HepG2 (cell line): ENCODE measurements at regions not wholly inside any gene's neighbourhood (a gene's known extent, or its start where the extent isn't known, plus 50 kb on each side); places are given as distances from the start of the nearest gene placed in this dataset.

ENCODE experiments used
- ATAC-seq: fragments of 200-7000 bp; cut with Tn5 transposase; 3 replicates; pipeline ENCODE4 v1.9.1; 2020; ENCODE audit warnings: mild to moderate bottlenecking, moderate library complexity
- BruUV-seq: library from RNA; stranded (reverse); fragments of 400-500 nt; replicated peaks from 2 replicates; lab custom pipeline; 2021; lab: Mats Ljungman, UMichigan
- CTCF ChIA-PET: fragments of 300-600 bp; formaldehyde crosslinking; extraction: SDS; loops from one replicate; lab custom pipeline; 2021; ENCODE audit warnings: low total read pairs, inconsistent platforms, low intra/inter-chr PET ratio; lab: Yijun Ruan, JAX
- POLR2A ChIA-PET: fragments of 350-600 bp; sonication (Branson Sonifier 250); formaldehyde crosslinking; loops from one replicate; lab custom pipeline; 2020; ENCODE audit warnings: antibody characterized with exemption, inconsistent platforms; lab: Yijun Ruan, JAX
- DNase-seq: peaks from one replicate; pipeline ENCODE4 v3.0.0-alpha.2; 2015; ENCODE audit warnings: low spot score
- FAIRE-seq: peaks from 3 replicates; lab custom pipeline; 2011; peaks lifted over from hg19 to GRCh38; lab: Jason Lieb, UNC
- H2AFZ ChIP-seq: one replicate; pipeline ENCODE4 v1.6.1; 2011; ENCODE audit warnings: low read length, inconsistent platforms
- H3K27ac ChIP-seq: fragments of 300-600 bp; 3 replicates; pipeline ENCODE4 v1.8.0; 2011; ENCODE audit warnings: mixed run types, mild to moderate bottlenecking, mixed read lengths, low read length, inconsistent platforms; ENCODE audit not compliant: insufficient read depth; ENCODE audit errors: extremely low read length
- H3K27me3 ChIP-seq, 2 experiments: fragments of 200-600 bp in 1 of 2; 2 replicates in 1 of 2; 3 replicates in 1 of 2; pipeline versions ENCODE4 v1.6.0 to v1.8.0; 2011; ENCODE audit warnings: low read length in 2 of 2, mild to moderate bottlenecking in 2 of 2, moderate library complexity in 2 of 2, inconsistent platforms in 1 of 2; ENCODE audit not compliant: insufficient read depth in 2 of 2, control insufficient read depth in 1 of 2
- H3K36me3 ChIP-seq, 2 experiments: fragments of 200-600 bp in 1 of 2; replicated peaks in 1 of 2; 2 replicates in 1 of 2; 3 replicates in 1 of 2; pipeline versions ENCODE4 v1.5.1 to v1.8.0; 2011; ENCODE audit warnings: low read length in 2 of 2, inconsistent platforms in 1 of 2; ENCODE audit not compliant: insufficient read depth in 2 of 2, control insufficient read depth in 1 of 2
- H3K4me1 ChIP-seq: 2 replicates; pipeline ENCODE4 v1.5.1; 2012; ENCODE audit warnings: low read length, inconsistent platforms; ENCODE audit not compliant: insufficient read depth
- H3K4me2 ChIP-seq: 2 replicates; pipeline ENCODE4 v1.6.0; 2011; ENCODE audit warnings: low read depth, low read length, inconsistent platforms
- H3K4me3 ChIP-seq, 3 experiments: fragments of 200-600 bp in 1 of 3; sonication (generic), shearing (Covaris generic) in 1 of 3; replicated peaks in 1 of 3; 2 replicates each; pipeline ENCODE4 v1.5.1; 2011 to 2016; ENCODE audit warnings: low read length in 3 of 3, inconsistent platforms in 2 of 3, low read depth in 2 of 3, mild to moderate bottlenecking in 2 of 3, control low read depth in 1 of 3, mixed read lengths in 1 of 3; ENCODE audit not compliant: insufficient read depth in 1 of 3
- H3K79me2 ChIP-seq: one replicate; pipeline ENCODE4 v1.6.1; 2011; ENCODE audit warnings: low read length, inconsistent platforms; ENCODE audit not compliant: insufficient read depth
- H3K9ac ChIP-seq: 2 replicates; pipeline ENCODE4 v1.6.0; 2011; ENCODE audit warnings: mild to moderate bottlenecking, low read depth, low read length, inconsistent platforms; ENCODE audit not compliant: insufficient read depth
- H3K9me3 ChIP-seq: 2 replicates; pipeline ENCODE4 v1.5.1; 2012; ENCODE audit warnings: mild to moderate bottlenecking, low read length
- H4K20me1 ChIP-seq: 2 replicates; pipeline ENCODE4 v1.6.0; 2011; ENCODE audit warnings: inconsistent platforms, mild to moderate bottlenecking, low read length, moderate library complexity; ENCODE audit not compliant: insufficient read depth
- AHR ChIP-seq: IDR thresholded peaks from 2 replicates; pipeline ENCODE4 v1.6.1; 2018; ENCODE audit warnings: missing genetic modification reagents, missing compliant biosample characterization
- CC2D1A ChIP-seq: sonication (generic); formaldehyde crosslinking; IDR thresholded peaks from 2 replicates; pipeline ENCODE4 v1.8.1; 2023; ENCODE audit warnings: mild to moderate bottlenecking, missing genetic modification reagents
- CENPBD1 ChIP-seq: sonication (generic); formaldehyde crosslinking; IDR thresholded peaks from 2 replicates; pipeline ENCODE4 v1.8.0; 2022; ENCODE audit warnings: missing genetic modification reagents, low read depth, mild to moderate bottlenecking, borderline replicate concordance
- EHMT2 ChIP-seq: fragments of 200-600 bp; sonication (generic); IDR thresholded peaks from 2 replicates; pipeline ENCODE4 v1.7.0; 2017; ENCODE audit warnings: antibody characterized with exemption, low read depth, low read length, borderline replicate concordance
- HBP1 ChIP-seq: IDR thresholded peaks from 2 replicates; pipeline ENCODE4 v1.6.1; 2016; ENCODE audit warnings: low read depth, control low read depth
- MTF2 ChIP-seq: sonication (generic); formaldehyde crosslinking; IDR thresholded peaks from 2 replicates; pipeline ENCODE4 v1.5.0; 2020; ENCODE audit warnings: missing genetic modification reagents, borderline replicate concordance
- PHB2 ChIP-seq: fragments of 450-650 bp; IDR thresholded peaks from 2 replicates; pipeline ENCODE4 v1.6.1; 2018; ENCODE audit not compliant: partially characterized antibody
- POLR2A ChIP-seq, 2 experiments: IDR thresholded peaks; 2 replicates each; pipeline ENCODE4 v1.6.1; 2011; ENCODE audit warnings: low read depth in 2 of 2, low read length in 2 of 2, mild to moderate bottlenecking in 1 of 2, moderate library complexity in 1 of 2; ENCODE audit not compliant: insufficient read depth in 1 of 2
- RAD21 ChIP-seq: fragments of 450-650 bp; formaldehyde crosslinking; IDR thresholded peaks from 2 replicates; pipeline ENCODE4 v1.5.0; 2020; ENCODE audit warnings: mild to moderate bottlenecking
- RNF219 ChIP-seq: sonication (generic); formaldehyde crosslinking; IDR thresholded peaks from 2 replicates; pipeline ENCODE4 v1.5.0; 2020; ENCODE audit warnings: mild to moderate bottlenecking, missing genetic modification reagents
- U2AF1 ChIP-seq: fragments of 200-400 bp; formaldehyde crosslinking; optimal IDR thresholded peaks from 2 replicates; pipeline ENCODE3; 2017; ENCODE audit warnings: mild to moderate bottlenecking, low read depth, low read length
- ZFP82 ChIP-seq: sonication (generic); formaldehyde crosslinking; IDR thresholded peaks from 2 replicates; pipeline ENCODE4 v1.5.1; 2020; ENCODE audit warnings: mild to moderate bottlenecking, missing genetic modification reagents, borderline replicate concordance
- ZKSCAN1 ChIP-seq: fragments of 150-350 bp; IDR thresholded peaks from 2 replicates; pipeline ENCODE4 v1.6.1; 2014; ENCODE audit warnings: low read length
- ZNF510 ChIP-seq: sonication (generic); formaldehyde crosslinking; IDR thresholded peaks from 2 replicates; pipeline ENCODE4 v1.4.0; 2020; ENCODE audit warnings: low read depth, mild to moderate bottlenecking, missing genetic modification reagents
- ZNF567 ChIP-seq: sonication (generic); formaldehyde crosslinking; IDR thresholded peaks from 2 replicates; pipeline ENCODE4 v1.8.1; 2023; ENCODE audit warnings: mild to moderate bottlenecking, missing genetic modification reagents, borderline replicate concordance
- ZNF605 ChIP-seq: sonication (generic); formaldehyde crosslinking; IDR thresholded peaks from 2 replicates; pipeline ENCODE4 v1.8.0; 2022; ENCODE audit warnings: mild to moderate bottlenecking, missing genetic modification reagents
- ZNF746 ChIP-seq: sonication (generic); formaldehyde crosslinking; IDR thresholded peaks from 2 replicates; pipeline ENCODE4 v1.8.0; 2022; ENCODE audit warnings: mild to moderate bottlenecking, missing genetic modification reagents
- WGBS: methylation state at CpG from one replicate; pipeline ENCODE4 v1.1.6; 2017; ENCODE audit warnings: low lambda C conversion rate; 5-methylcytosine and 5-hydroxymethylcytosine counted together
- in situ Hi-C: cut with HindIII; loops from 2 replicates; pipeline ENCODE4 v1.10.0; 2017; ENCODE audit warnings: low pct_unique_long_range_greater_than_20kb; ENCODE audit not compliant: extremely low pct_ligation_motif_present
- intact Hi-C: fragments of 100-400 bp; cut with micrococcal nuclease; formaldehyde crosslinking; loops from one replicate; pipeline ENCODE4 v1.10.0; 2022; ENCODE audit not compliant: unreplicated experiment

GRCh38 chr2:154620471-154620870 is 78.0 kb upstream of the KCNJ3 start:
- Histone ChIP-seq H3K4me1 (no peaks in the 10 kb centered on the region), H3K27ac (no peak overlapping the region)
- in situ Hi-C loops = loop anchor here (5.0 to 10.0 kb wide), 2 partner anchors 602 to 684 kb away; no protein-coding TSS in a partner anchor
- no TSS peak for BruUV-seq
- no peak for TF ChIP-seq ZNF567 (CRISPR knock-in tag)
- TF ChIP-seq EHMT2 = no peak
- TF ChIP-seq PHB2 = no peak
- TF ChIP-seq ZNF746 (CRISPR knock-in tag) = no peak
- no peak for TF ChIP-seq ZKSCAN1
- TF ChIP-seq RNF219 (CRISPR knock-in tag) = no peak
- no peak for TF ChIP-seq ZNF605 (CRISPR knock-in tag)
- TF ChIP-seq ZFP82 (CRISPR knock-in tag) = no peak
- TF ChIP-seq AHR = no peak
- TF ChIP-seq CENPBD1 (CRISPR knock-in tag) = no peak
- TF ChIP-seq HBP1 (CRISPR knock-in tag) = no peak
- no peak for TF ChIP-seq MTF2
- TF ChIP-seq ZNF510 (CRISPR knock-in tag) = no peak
- no peak for TF ChIP-seq RAD21 (CRISPR knock-in tag)
- TF ChIP-seq CC2D1A (CRISPR knock-in tag) = no peak
- TF ChIP-seq POLR2A (IDR thresholded peaks at IDR 0.05; ENCODE audit: insufficient read depth in 1 of 2, low read depth in 2 of 2, low read length in 2 of 2) = no peak
- no peak for TF ChIP-seq U2AF1
- TF ChIP-seq, all 625 proteins: peak for 0
- H4K20me1 ChIP-seq = no peaks in the 10 kb centered on the region
- H2AFZ ChIP-seq = no peak overlapping the region
- H3K36me3 ChIP-seq = no peaks in the 10 kb centered on the region
- H3K9ac ChIP-seq = no peak overlapping the region
- DNase-seq (no peak), FAIRE-seq (no peak), ATAC-seq (no peak)
- no peak overlapping the region for H3K4me2 ChIP-seq
- H3K79me2 ChIP-seq = no peaks in the 10 kb centered on the region
- H3K27me3 ChIP-seq = no peaks in the 10 kb centered on the region
- H3K4me3 ChIP-seq = no peak overlapping the region
- POLR2A ChIA-PET = no interaction called here
- H3K9me3 ChIP-seq = no peaks in the 10 kb centered on the region
- WGBS = 23% methylated on average over 5 of the region's 5 CpGs
- intact Hi-C loops = loop anchor here (10.0 kb wide), 1 partner anchor 216 kb away; no protein-coding TSS in a partner anchor
- CTCF ChIA-PET = no interaction called here
